Stimulated activated memory B cell treated with anti-CD40 and anti-IgM and Interleukin-4, amounts not matched to agents 10 μg/mL and 1 μg/mL and 100 μg/mL, for 72 hours (primary cell): ENCODE measurements at regions not wholly inside any gene's neighbourhood (a gene's known extent, or its start where the extent isn't known, plus 50 kb on each side); places are given as distances from the start of the nearest gene placed in this dataset.
A peak's percentile ranks its signal among the peaks of the same experiment; 100 is the strongest.

Experiments used
- ATAC-seq: fragments of 150-1000 bp; cut with Tn5 transposase; 2 replicates; pipeline ENCODE4 v1.10.0; 2021
- H3K27ac Mint-ChIP-seq: one replicate; pipeline ENCODE4 v1.8.0; 2022; ENCODE audit warnings: mild to moderate bottlenecking, mixed read lengths
- H3K27me3 Mint-ChIP-seq: one replicate; pipeline ENCODE4 v1.8.0; 2022; ENCODE audit warnings: mixed read lengths
- H3K36me3 Mint-ChIP-seq: one replicate; pipeline ENCODE4 v1.8.0; 2022; ENCODE audit warnings: mixed read lengths
- H3K4me1 Mint-ChIP-seq: one replicate; pipeline ENCODE4 v1.8.0; 2022; ENCODE audit warnings: mixed read lengths
- H3K4me3 Mint-ChIP-seq: one replicate; pipeline ENCODE4 v1.8.0; 2022; ENCODE audit warnings: mild to moderate bottlenecking, moderate library complexity, mixed read lengths
- H3K9me3 Mint-ChIP-seq: one replicate; pipeline ENCODE4 v1.8.0; 2022; ENCODE audit warnings: mixed read lengths

DNA sequence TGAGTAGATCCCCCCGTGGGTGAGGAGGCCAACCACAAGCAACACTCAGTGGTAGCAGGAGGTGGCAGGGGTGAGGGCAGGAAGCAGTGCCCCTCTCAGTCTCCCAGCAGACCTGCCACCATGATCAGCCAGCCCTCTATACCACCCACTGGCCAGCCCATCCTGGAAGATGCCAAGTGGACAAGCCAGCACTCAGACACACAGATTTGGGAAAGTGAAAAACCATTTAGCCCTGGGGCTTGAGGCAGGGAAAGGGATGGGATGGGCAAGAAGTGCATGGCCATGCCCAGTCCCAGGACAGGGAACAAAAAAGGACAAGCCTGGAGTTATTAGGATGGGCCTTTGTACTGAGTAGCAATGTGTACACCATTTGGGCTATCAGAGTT lies 76.9 kb downstream of the HFE start:
- ATAC-seq = no peak
- peak overlapping the region; percentile 22 for H3K27ac Mint-ChIP-seq
- no peaks in the 10 kb centered on the region for H3K27me3 Mint-ChIP-seq
- no peaks in the 10 kb centered on the region for H3K9me3 Mint-ChIP-seq
- peaks cover 58% of the 10 kb centered on the region for H3K4me1 Mint-ChIP-seq
- H3K36me3 Mint-ChIP-seq = peaks cover 54% of the 10 kb centered on the region
- no peak overlapping the region for H3K4me3 Mint-ChIP-seq

DNA sequence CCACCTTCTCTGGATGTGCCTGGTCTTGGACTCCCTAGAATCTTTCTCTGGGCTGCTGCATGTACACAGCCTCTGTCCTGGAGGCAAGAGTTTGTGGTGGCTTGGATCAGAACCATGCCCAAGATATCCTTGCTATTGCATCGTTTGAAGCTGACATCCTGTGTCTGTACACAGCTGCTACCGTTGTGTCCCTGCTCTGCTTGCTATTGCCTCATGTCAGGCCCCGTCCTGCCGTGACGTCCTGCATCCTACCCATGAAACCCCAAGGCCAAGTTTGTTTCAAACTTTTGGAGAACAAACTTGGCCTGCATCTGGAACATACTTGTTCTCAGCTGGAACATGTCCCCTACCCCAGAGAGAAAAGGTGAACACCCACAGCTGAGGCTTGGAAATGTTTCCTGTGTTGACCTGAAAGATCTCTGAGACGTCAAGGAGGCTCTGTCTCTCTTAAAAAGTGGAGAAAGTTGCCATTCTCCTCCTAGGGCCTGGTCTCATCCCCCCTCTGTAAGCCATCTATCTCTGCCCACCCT lies 78.1 kb downstream of the HFE start:
- no peaks in the 10 kb centered on the region for H3K9me3 Mint-ChIP-seq
- no peaks in the 10 kb centered on the region for H3K27me3 Mint-ChIP-seq
- ATAC-seq = no peak
- peaks cover 44% of the 10 kb centered on the region for H3K36me3 Mint-ChIP-seq
- peaks cover 56% of the 10 kb centered on the region for H3K4me1 Mint-ChIP-seq
- peak overlapping the region; percentile 22 for H3K27ac Mint-ChIP-seq
- no peak overlapping the region for H3K4me3 Mint-ChIP-seq

DNA sequence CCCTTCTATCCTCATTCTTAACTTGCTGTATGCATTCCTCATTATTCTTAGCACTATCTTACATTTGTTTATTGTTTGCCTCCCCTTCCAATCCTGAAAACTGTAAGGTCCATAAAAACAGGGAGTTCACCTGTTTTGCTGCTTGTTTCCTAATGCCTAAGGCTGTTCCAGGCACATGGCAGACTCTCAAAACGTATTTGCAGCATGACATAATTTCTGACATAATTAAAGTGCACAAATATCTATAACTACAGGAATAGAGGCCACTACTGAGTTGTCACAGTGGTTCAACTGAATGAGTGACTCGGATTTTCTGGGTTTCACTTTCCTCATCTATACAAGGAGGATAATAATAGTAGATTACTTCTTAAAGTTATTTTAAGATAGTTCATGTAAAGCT lies 83.0 kb downstream of the HFE start:
- Mint-ChIP-seq H3K27me3 (no peaks in the 10 kb centered on the region), H3K4me1 (peaks cover 55% of the 10 kb centered on the region), H3K27ac (peak overlapping the region; percentile 99), H3K9me3 (no peaks in the 10 kb centered on the region), H3K36me3 (peaks cover 15% of the 10 kb centered on the region), H3K4me3 (no peak overlapping the region)
- no peak for ATAC-seq

DNA sequence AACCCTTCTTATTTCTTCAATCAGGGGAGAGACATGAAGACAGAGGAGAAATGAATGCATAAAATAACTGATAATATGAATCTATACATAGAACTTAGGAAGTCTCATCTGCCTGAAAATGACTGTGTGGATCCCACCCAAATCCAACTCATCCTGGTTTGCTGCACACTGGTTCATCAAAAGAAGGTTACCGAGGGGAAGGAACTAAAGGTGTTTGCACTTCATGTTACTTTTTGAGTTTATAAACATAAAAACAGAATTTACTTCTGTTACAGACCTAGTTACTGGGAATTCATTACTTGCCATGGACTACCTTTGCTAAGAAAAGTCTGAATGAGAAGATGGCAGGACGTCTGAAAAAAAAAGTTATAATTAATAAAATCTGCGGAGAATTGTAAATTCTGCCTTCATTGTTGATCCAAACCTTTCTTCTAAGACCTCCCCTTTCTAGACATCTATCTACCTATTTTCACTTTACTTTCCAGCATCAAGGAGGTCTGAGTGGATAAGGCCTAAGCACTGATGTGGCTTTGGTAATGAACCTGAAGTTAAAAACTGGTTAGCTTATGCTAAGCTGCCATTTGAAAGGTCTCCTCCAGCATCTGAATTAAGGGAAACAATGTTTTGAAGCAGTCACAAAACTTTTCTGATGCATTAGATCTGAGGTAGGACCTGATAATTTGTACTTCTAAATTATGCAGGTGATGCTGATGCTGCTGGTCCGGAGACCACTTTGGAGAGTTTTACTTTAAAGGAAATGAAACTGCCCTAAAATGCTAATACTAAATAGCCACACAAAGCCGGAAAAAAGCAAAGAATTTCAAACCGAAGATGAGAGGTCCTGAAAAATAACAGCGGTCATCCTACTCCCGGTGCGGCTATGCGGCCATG lies 84.0 kb downstream of the HFE start:
- no peaks in the 10 kb centered on the region for H3K27me3 Mint-ChIP-seq
- H3K36me3 Mint-ChIP-seq = peaks cover 9% of the 10 kb centered on the region
- H3K4me1 Mint-ChIP-seq = peaks cover 54% of the 10 kb centered on the region
- H3K27ac Mint-ChIP-seq = peak overlapping the region; percentile 99
- H3K4me3 Mint-ChIP-seq = peak overlapping the region; percentile 88
- no peaks in the 10 kb centered on the region for H3K9me3 Mint-ChIP-seq
- ATAC-seq = peak; percentile 6

DNA sequence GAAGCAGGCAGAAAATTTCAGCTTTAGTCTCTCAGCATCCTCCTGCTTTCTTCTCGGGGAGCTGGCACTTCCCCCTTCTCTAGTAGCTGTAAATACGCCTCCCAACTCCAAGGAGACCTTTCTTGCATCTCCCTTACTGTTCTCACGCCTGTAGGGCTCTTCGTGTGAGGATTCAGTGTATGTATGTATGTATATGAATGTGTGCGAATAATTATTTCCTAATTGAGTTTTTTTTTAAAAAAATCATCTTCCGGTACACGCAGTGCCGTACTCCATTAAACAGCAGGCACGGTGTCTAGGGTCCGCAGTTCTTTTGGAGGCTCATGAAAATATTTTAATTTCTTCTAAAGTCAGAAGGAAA lies 85.4 kb downstream of the HFE start:
- H3K4me1 Mint-ChIP-seq = peaks cover 46% of the 10 kb centered on the region

DNA sequence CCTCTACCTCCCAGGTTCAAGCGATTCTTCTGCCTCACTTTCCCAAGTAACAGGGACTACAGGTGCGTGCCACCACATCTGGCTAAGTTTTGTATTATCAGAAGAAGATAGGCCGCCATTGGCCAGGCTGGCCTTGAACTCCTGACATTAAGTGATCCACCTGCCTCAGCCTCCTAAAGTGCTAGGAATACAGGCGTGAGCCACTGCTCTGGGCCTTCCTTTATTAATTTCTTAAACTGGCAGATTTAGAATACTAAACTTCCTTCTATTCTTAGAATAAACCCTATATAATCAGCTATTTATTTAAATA lies 86.6 kb downstream of the HFE start:
- Mint-ChIP-seq H3K4me3 (peak overlapping the region; percentile 33), H3K9me3 (no peaks in the 10 kb centered on the region), H3K36me3 (no peaks in the 10 kb centered on the region), H3K4me1 (peaks cover 50% of the 10 kb centered on the region), H3K27ac (peak overlapping the region; percentile 99), H3K27me3 (no peaks in the 10 kb centered on the region)
- no peak for ATAC-seq

More for the DNA sequence above, 85.4 kb downstream of the HFE start:
- peak; percentile 63 for ATAC-seq
- H3K27ac Mint-ChIP-seq = peak overlapping the region; percentile 99
- no peaks in the 10 kb centered on the region for H3K9me3 Mint-ChIP-seq
- H3K27me3 Mint-ChIP-seq = no peaks in the 10 kb centered on the region
- H3K4me3 Mint-ChIP-seq = peak overlapping the region; percentile 88
- no peaks in the 10 kb centered on the region for H3K36me3 Mint-ChIP-seq

DNA sequence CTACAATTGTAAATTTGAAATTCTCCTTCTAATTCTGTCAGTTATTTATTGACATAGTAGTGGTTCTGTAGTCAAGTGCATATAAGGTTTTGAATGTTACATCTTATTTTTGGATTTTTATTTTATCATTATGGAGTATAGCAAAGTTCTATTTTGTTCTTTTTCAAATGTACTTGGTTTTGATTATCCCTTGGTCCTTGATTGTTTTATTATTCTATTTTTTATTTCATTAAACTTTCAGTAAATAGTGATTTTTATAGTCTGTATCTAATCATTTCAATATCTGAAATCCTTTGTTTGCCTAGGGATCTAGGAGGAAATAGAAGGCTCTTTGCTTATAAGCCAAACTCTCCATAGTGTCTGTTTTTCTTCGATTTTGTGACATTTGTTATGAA lies 87.8 kb downstream of the HFE start:
- no peak overlapping the region for H3K4me3 Mint-ChIP-seq
- no peaks in the 10 kb centered on the region for H3K9me3 Mint-ChIP-seq
- peak overlapping the region; percentile 50 for H3K27ac Mint-ChIP-seq
- H3K36me3 Mint-ChIP-seq = no peaks in the 10 kb centered on the region
- H3K27me3 Mint-ChIP-seq = no peaks in the 10 kb centered on the region
- ATAC-seq = no peak
- peaks cover 43% of the 10 kb centered on the region for H3K4me1 Mint-ChIP-seq

DNA sequence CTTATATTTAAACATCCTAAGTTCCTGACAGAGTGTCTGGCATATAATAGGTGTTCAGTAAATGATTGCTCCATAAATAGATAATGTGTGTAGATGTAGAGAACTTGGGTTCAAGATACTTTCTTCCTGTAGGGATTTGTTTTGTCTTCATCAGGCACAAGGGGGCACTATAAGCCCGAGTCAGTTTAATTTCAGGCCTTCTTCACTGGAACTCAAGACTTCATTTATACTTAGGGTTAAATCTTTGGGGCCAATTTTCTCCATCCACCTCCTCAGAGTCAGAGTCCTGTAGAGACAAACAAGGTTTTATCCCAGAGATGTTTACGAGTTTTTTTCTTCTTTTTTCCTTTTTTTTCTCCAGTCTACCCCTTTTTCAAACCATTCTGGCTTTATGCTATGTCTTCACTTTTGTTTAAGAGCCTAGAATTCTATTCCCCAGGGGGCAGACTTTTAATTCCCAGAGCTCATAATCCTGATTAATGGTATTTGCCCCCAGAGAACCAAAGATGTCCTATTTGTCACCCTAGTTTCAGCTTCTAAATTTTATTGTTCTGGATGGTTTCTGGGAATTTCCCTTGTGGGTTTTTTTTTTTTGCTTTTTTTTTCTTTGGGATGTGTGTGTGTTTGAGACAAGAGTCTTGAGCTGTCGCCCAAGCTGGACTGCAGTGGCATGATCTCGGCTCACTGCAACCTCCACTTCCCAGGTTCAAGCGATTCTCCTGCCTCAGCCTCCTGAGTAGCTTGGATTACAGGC lies 88.4 kb downstream of the HFE start:
- Mint-ChIP-seq H3K4me3 (no peak overlapping the region), H3K9me3 (no peaks in the 10 kb centered on the region), H3K27me3 (no peaks in the 10 kb centered on the region), H3K27ac (peak overlapping the region; percentile 50), H3K4me1 (peaks cover 38% of the 10 kb centered on the region), H3K36me3 (no peaks in the 10 kb centered on the region)
- ATAC-seq = no peak

DNA sequence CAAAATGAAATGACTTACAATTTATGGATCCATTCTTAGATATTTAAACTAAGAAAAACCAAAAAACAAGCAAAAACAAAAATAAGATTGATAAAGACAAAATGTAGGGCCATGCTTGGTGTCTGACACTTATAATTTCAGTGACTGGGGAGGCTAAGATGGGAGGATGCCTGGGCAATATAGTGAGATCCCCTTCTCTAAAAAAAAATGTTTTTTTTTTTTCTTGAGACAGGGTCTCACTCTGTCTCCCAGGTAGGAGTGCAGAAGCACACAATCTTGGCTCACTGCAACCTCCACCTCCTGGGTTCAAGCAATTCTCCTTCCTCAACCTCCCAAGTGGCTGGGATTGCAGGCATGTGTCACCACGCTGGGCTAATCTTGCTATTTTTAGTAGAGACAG lies 92.4 kb downstream of the HFE start:
- ATAC-seq = no peak
- Mint-ChIP-seq H3K9me3 (peaks cover 2% of the 10 kb centered on the region), H3K4me3 (no peak overlapping the region), H3K4me1 (peaks cover 30% of the 10 kb centered on the region), H3K36me3 (no peaks in the 10 kb centered on the region), H3K27me3 (no peaks in the 10 kb centered on the region), H3K27ac (no peak overlapping the region)

DNA sequence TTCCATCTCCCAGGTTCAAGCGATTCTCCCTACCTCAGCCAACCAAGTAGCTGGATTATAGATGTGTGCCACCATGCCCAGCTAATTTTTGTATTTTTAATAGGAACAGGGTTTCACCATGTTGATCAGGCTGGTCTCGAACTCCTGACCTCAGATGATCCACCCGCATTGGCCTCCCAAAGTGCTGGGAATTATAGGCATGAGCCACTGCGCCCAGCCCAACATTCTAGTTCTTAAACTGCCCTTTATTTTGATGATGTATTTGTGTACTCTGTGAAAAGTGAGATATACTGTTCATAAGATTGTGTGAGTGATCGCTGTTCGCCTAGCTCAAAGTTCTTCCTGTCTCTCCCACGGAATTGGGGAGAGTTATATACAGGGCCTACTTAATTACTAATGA lies 93.1 kb downstream of the HFE start:
- H3K27ac Mint-ChIP-seq = no peak overlapping the region
- H3K9me3 Mint-ChIP-seq = peaks cover 3% of the 10 kb centered on the region
- no peak overlapping the region for H3K4me3 Mint-ChIP-seq
- ATAC-seq = no peak
- no peaks in the 10 kb centered on the region for H3K27me3 Mint-ChIP-seq
- H3K36me3 Mint-ChIP-seq = no peaks in the 10 kb centered on the region
- peaks cover 30% of the 10 kb centered on the region for H3K4me1 Mint-ChIP-seq

DNA sequence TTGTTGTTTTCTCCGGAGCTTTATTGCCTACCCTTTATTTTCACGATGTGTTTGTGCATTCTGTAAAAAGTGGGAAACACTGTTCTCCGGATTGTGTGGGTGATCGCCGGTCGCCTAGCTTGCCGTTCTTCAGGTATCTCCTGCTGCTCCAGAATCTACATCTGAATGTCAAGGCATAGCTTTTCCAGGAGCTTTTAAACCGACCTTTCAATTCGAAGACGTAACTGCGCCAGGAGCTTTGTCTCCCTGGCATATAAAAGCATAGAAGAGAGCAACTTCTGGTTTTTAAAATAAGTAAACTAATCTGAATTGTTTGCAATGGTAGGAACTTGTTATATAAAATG lies 96.0 kb downstream of the HFE start:
- Mint-ChIP-seq H3K27ac (peak overlapping the region; percentile 86), H3K27me3 (no peaks in the 10 kb centered on the region), H3K36me3 (no peaks in the 10 kb centered on the region), H3K4me3 (peak overlapping the region; percentile 95), H3K9me3 (peaks cover 3% of the 10 kb centered on the region), H3K4me1 (peaks cover 24% of the 10 kb centered on the region)
- no peak for ATAC-seq

DNA sequence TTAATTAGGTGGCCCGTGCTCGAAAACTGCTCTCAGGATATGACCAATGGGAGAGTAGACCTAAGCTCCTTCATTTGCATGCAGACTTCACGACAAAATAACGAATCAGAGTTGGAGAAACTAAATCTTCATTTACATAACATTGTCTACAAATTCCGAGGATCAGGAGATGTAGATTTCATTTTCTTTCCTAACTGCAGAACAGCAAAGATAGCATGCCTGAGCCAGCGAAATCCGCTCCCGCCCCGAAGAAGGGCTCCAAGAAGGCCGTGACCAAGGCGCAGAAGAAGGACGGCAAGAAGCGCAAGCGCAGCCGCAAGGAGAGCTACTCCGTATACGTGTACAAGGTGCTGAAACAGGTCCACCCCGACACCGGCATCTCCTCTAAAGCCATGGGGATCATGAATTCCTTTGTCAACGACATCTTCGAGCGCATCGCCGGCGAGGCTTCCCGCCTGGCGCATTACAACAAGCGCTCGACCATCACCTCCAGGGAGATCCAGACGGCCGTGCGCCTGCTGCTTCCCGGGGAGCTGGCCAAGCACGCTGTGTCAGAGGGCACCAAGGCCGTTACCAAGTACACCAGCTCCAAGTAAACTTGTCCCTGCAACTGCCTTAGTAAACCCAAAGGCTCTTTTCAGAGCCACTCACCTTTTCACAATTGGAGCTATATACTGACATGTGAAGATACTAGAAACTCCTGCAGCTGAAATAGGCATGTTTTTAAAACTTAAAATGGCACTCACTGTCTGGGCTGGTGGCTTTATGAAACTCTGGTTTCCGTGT lies 96.5 kb downstream of the HFE start:
- Mint-ChIP-seq H3K27ac (peak overlapping the region; percentile 86), H3K9me3 (peaks cover 3% of the 10 kb centered on the region), H3K4me1 (peaks cover 29% of the 10 kb centered on the region), H3K36me3 (no peaks in the 10 kb centered on the region), H3K4me3 (peak overlapping the region; percentile 95), H3K27me3 (no peaks in the 10 kb centered on the region)
- ATAC-seq = peak; percentile 83

DNA sequence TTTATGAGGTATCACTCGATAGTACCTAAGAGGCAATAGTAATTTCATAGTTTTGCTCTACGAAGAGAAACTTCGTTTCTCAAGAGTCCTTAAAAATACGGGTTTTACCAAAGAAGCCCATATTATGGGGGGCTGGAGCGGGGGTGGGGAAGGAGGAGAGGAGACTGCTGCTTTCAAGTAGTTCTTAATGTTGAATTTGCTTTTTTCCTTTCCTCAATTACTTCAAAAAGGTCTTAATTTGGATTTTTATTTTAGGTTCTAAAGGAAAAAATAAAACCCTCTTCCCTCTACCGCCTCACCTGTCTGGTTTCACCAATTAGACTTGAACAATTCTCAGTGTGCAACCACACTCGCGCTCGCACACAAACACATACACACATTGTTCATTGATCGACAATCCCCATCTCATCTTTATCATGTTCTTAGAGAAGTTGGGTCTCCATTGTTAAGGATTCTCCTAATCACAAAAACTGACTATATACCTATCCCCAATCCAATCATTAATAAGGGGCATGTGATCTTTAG lies 97.2 kb downstream of the HFE start:
- H3K27me3 Mint-ChIP-seq = no peaks in the 10 kb centered on the region
- no peaks in the 10 kb centered on the region for H3K36me3 Mint-ChIP-seq
- H3K9me3 Mint-ChIP-seq = peaks cover 3% of the 10 kb centered on the region
- peaks cover 30% of the 10 kb centered on the region for H3K4me1 Mint-ChIP-seq
- H3K4me3 Mint-ChIP-seq = peak overlapping the region; percentile 95
- no peak for ATAC-seq
- H3K27ac Mint-ChIP-seq = peak overlapping the region; percentile 86

DNA sequence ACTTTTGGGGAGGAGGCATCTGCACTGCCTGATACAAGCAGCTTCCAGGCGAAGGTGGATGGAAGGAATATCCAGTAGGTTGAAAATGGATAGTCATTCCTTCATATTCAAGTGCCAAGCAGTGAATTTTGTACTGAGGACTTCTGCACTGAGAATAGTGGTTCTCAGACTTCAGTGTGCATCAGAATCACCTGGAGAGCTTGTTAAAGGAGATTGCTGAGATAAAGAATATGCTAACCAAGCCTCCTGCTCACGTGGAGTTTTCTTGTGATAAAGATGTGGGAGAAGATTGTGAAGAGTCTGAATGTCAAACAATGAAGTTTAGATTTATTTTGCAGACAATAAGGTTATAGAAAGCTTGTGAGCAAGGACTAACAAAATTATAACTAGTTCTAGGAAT lies 97.8 kb downstream of the HFE start:
- Mint-ChIP-seq H3K9me3 (peaks cover 3% of the 10 kb centered on the region), H3K27ac (peak overlapping the region; percentile 86), H3K4me1 (peaks cover 30% of the 10 kb centered on the region), H3K36me3 (no peaks in the 10 kb centered on the region), H3K27me3 (no peaks in the 10 kb centered on the region), H3K4me3 (peak overlapping the region; percentile 32)
- ATAC-seq = no peak

DNA sequence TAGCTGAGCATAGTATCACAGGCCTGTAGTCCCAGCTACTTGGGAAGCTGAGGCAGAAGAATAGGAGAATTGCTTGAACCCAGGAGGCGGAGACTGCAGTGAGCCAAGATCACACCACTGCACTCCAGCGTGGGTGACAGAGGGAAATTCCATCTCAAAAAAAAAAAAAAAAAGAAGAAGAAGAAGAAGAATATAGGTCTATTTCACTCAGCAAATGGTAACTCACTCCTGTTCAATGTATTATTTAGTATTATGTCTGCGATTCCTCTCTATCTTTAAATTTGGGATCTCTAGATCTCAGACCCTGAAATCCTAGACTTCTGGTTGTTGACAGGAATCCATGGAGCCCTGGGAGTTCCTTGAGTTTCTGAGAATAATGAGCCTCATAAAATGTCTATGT lies 98.6 kb downstream of the HFE start:
- H3K27me3 Mint-ChIP-seq = no peaks in the 10 kb centered on the region
- H3K4me3 Mint-ChIP-seq = no peak overlapping the region
- peaks cover 30% of the 10 kb centered on the region for H3K4me1 Mint-ChIP-seq
- no peaks in the 10 kb centered on the region for H3K36me3 Mint-ChIP-seq
- H3K27ac Mint-ChIP-seq = no peak overlapping the region
- H3K9me3 Mint-ChIP-seq = peaks cover 3% of the 10 kb centered on the region
- ATAC-seq = no peak
